ENCODE measurements at regions not wholly inside any gene's neighbourhood (a gene's known extent, or its start where the extent isn't known, plus 50 kb on each side); places are given as distances from the start of the nearest gene placed in this dataset.

GRCh38 chr3:118165413-118165812 is 869.2 kb downstream of the IGSF11 start:
- Histone ChIP-seq H3K9me3 (replicated peaks in 1 of 11) (peaks cover 0 to 3% (median 0%) of the 10 kb centered on the region in 11 experiments; a peak in 2 of 22 replicates), H3K27me3 (no peaks in the 10 kb centered on the region), H3K4me3 (no peak overlapping the region), H3K9ac (no peak overlapping the region), H3K4me2 (no peak overlapping the region), H3K27ac (no peak overlapping the region), H3K4me1 (no peaks in the 10 kb centered on the region), H3K36me3 (no peaks in the 10 kb centered on the region), H4K20me1 (no peaks in the 10 kb centered on the region)
- no peak for TF ChIP-seq Cebpa-rat (IDR thresholded peaks at IDR 0.05)

DNA sequence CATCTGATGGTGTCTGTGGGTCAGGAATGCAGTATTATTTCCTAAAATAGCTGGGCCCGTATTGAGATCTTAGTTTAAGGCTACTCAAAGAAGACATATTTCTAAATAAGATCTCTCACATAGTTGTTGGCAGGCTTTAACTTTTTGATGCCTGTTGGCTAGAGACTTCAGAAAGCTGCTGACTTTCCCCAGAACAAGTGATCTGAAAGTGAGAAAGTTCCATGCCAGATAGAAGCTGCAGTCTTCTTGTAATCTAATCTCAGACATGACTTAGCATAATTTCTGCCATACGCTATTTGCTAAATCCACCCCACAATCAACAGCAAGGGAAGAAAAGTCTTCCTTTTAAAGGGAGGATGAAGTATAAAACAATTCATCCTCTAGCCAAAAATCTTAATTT is 867.1 kb downstream of the IGSF11 start:
- Histone ChIP-seq H3K36me3 (no peaks in the 10 kb centered on the region), H3K4me3 (no peak overlapping the region), H3K27me3 (no peaks in the 10 kb centered on the region), H3K9ac (no peak overlapping the region), H3K27ac (no peak overlapping the region), H3K4me2 (no peak overlapping the region), H3K9me3 (replicated peaks in 1 of 11) (peaks cover 9 to 24% (median 19%) of the 10 kb centered on the region in 11 experiments), H4K20me1 (no peaks in the 10 kb centered on the region), H3K4me1 (no peaks in the 10 kb centered on the region)
- TF ChIP-seq Cebpa-rat (IDR thresholded peaks at IDR 0.05), result no peak

DNA sequence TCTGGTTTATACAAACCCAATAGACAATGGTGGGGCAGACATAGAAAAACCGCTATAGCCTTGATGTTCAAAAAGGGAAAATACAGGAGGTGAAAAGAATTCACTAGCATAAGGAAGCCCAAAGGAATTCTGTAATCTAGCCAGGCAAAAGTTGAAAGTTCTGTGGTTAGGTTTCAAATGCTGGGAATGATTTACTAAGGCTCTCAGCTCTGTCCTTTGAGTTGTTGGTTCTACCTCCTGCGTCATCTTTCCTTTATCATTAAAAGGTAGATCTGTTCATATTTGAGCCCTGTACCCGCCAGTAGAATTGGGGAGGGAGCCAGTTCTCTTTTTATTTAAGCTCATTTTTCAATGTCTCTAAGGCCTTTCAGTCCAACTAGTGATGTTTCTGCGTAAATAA is 866.5 kb downstream of the IGSF11 start:
- Histone ChIP-seq H3K4me3 (no peak overlapping the region), H3K4me2 (no peak overlapping the region), H3K9me3 (replicated peaks in 1 of 11) (peaks cover 9 to 26% (median 19%) of the 10 kb centered on the region in 11 experiments), H3K9ac (no peak overlapping the region), H3K27me3 (no peaks in the 10 kb centered on the region), H4K20me1 (no peaks in the 10 kb centered on the region), H3K36me3 (no peaks in the 10 kb centered on the region), H3K4me1 (no peaks in the 10 kb centered on the region), H3K27ac (no peak overlapping the region)
- TF ChIP-seq Cebpa-rat (IDR thresholded peaks at IDR 0.05), result no peak

GRCh38 chr3:118171236-118171852 is 863.3 kb downstream of the IGSF11 start:
- H3K36me3 ChIP-seq, result no peaks in the 10 kb centered on the region
- no peaks in the 10 kb centered on the region for H3K4me1 ChIP-seq
- peaks cover 9 to 26% (median 19%) of the 10 kb centered on the region in 11 experiments for H3K9me3 ChIP-seq (replicated peaks in 1 of 11)
- no peak overlapping the region for H3K4me3 ChIP-seq
- no peaks in the 10 kb centered on the region for H4K20me1 ChIP-seq
- no peaks in the 10 kb centered on the region for H3K27me3 ChIP-seq
- TF ChIP-seq Cebpa-rat (IDR thresholded peaks at IDR 0.05), result no peak
- H3K4me2 ChIP-seq, result no peak overlapping the region
- H3K9ac ChIP-seq, result no peak overlapping the region
- H3K27ac ChIP-seq, result no peak overlapping the region

- H3K27ac ChIP-seq, result no peak overlapping the region
- no peak for TF ChIP-seq Cebpa-rat (IDR thresholded peaks at IDR 0.05)
- no peaks in the 10 kb centered on the region for H3K36me3 ChIP-seq
- no peaks in the 10 kb centered on the region for H3K27me3 ChIP-seq
- no peak overlapping the region for H3K4me3 ChIP-seq
- no peaks in the 10 kb centered on the region for H3K4me1 ChIP-seq
- no peak overlapping the region for H3K9ac ChIP-seq
- H3K4me2 ChIP-seq, result no peak overlapping the region
- no peaks in the 10 kb centered on the region for H4K20me1 ChIP-seq
- no peaks in the 10 kb centered on the region for H3K9me3 ChIP-seq (replicated peaks in 1 of 11)
Measured at GRCh38 chr3:118180853-118181252, 853.8 kb downstream of the IGSF11 start.

DNA sequence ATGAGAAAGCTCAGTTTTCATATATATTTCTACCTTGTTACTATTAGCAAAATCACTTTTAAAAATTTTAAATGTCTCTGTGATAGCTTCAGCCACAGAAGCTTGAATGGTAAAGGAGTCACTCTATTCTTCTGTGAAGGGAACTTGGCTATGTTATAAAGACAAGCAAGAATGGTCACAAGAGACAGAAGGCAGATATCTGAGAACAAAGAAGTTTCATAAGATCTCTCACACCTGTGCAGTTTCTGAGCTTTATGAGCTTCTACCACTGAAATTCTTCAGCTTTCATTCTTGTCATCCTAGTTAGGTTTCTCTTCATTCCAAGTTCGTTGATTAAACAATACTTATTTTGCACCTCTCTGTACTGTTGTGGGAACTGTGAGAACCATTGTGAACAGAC is 853.4 kb downstream of the IGSF11 start:
- no peaks in the 10 kb centered on the region for H3K9me3 ChIP-seq (replicated peaks in 1 of 11)
- H3K9ac ChIP-seq, result no peak overlapping the region
- no peaks in the 10 kb centered on the region for H3K4me1 ChIP-seq
- no peaks in the 10 kb centered on the region for H3K36me3 ChIP-seq
- H3K27me3 ChIP-seq, result no peaks in the 10 kb centered on the region
- no peak overlapping the region for H3K4me3 ChIP-seq
- H3K27ac ChIP-seq, result no peak overlapping the region
- TF ChIP-seq Cebpa-rat (IDR thresholded peaks at IDR 0.05), result no peak
- H4K20me1 ChIP-seq, result no peaks in the 10 kb centered on the region
- no peak overlapping the region for H3K4me2 ChIP-seq

DNA sequence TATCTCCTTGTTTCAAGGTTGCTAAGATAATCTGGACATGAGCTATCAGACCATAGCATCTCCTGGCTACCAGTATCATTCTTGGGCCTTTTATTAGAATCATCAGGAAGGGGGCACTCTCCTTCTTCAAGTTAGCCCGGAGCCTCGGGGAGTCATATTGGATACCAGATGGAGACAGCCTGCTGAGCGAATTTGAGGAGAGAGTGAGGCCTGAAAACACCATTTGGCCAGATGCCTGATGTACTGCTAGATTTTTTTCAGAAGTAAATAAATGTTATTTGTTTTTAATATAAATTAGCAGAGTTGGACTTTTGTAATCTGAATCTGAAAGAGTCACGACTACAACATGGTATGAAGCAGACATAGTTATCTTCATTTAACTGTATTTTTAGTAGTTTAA is 848.6 kb downstream of the IGSF11 start:
- no peaks in the 10 kb centered on the region for H3K9me3 ChIP-seq (replicated peaks in 1 of 11)
- TF ChIP-seq Cebpa-rat (IDR thresholded peaks at IDR 0.05), result no peak
- no peaks in the 10 kb centered on the region for H3K4me1 ChIP-seq
- no peak overlapping the region for H3K4me2 ChIP-seq
- H3K27me3 ChIP-seq, result no peaks in the 10 kb centered on the region
- no peak overlapping the region for H3K4me3 ChIP-seq
- H4K20me1 ChIP-seq, result no peaks in the 10 kb centered on the region
- no peak overlapping the region for H3K27ac ChIP-seq
- H3K36me3 ChIP-seq, result no peaks in the 10 kb centered on the region
- no peak overlapping the region for H3K9ac ChIP-seq

GRCh38 chr3:118187221-118187620 is 847.4 kb downstream of the IGSF11 start:
- Histone ChIP-seq H3K4me2 (no peak overlapping the region), H3K27me3 (no peaks in the 10 kb centered on the region), H3K9ac (no peak overlapping the region), H3K27ac (no peak overlapping the region), H3K9me3 (replicated peaks in 1 of 11) (no peaks in the 10 kb centered on the region; a peak in 2 of 22 replicates), H3K4me1 (no peaks in the 10 kb centered on the region), H3K36me3 (no peaks in the 10 kb centered on the region), H4K20me1 (no peaks in the 10 kb centered on the region), H3K4me3 (no peak overlapping the region)
- no peak for TF ChIP-seq Cebpa-rat (IDR thresholded peaks at IDR 0.05)

DNA sequence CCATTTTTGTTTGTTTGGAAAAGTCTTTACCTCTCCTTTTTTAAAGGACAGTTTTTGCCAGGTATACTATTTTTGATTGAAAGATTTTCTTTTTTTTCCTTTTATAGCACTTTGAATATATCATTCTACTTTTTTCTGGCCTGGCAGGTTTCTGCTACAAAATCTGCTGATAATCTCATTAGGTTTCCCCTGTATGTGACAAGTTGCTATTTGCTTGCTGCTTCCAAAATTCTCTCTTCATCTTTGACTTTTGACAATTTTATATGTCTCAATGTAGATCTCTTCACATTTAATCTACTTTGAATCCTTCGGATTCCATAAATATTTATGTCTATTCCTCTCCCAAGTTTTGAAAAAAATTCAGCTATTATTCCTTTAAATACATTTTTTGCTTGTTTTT is 838.5 kb downstream of the IGSF11 start:
- H3K4me1 ChIP-seq, result no peaks in the 10 kb centered on the region
- H3K4me2 ChIP-seq, result no peak overlapping the region
- H3K4me3 ChIP-seq, result no peak overlapping the region
- peaks cover 6 to 27% (median 10%) of the 10 kb centered on the region in 11 experiments; a peak in 15 of 22 replicates for H3K9me3 ChIP-seq (replicated peaks in 1 of 11)
- H4K20me1 ChIP-seq, result no peaks in the 10 kb centered on the region
- H3K27ac ChIP-seq, result no peak overlapping the region
- no peak overlapping the region for H3K9ac ChIP-seq
- no peak for TF ChIP-seq Cebpa-rat (IDR thresholded peaks at IDR 0.05)
- no peaks in the 10 kb centered on the region for H3K27me3 ChIP-seq
- no peaks in the 10 kb centered on the region for H3K36me3 ChIP-seq

DNA sequence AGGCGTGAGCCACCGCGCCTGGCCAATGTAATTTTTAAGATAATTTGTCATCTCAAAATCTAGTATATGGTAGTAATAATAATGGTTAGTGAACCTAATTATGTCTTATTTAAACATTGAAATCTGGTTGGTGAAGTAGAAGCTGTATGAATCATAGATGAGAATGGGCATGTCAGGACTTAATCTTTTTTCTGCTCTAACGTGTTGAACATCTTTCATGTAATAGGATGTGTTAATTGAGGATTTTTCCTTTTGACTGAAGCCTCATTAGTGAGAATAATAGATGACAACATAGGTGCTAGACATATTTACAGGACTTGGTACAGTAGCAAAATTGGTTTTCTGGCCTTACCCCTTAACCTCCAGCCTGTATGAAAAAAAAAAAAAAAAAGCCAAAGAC is 835.6 kb downstream of the IGSF11 start:
- no peaks in the 10 kb centered on the region for H4K20me1 ChIP-seq
- no peak overlapping the region for H3K27ac ChIP-seq
- H3K4me3 ChIP-seq, result no peak overlapping the region
- no peaks in the 10 kb centered on the region for H3K36me3 ChIP-seq
- H3K27me3 ChIP-seq, result no peaks in the 10 kb centered on the region
- H3K9ac ChIP-seq, result no peak overlapping the region
- no peak overlapping the region for H3K4me2 ChIP-seq
- peaks cover 10 to 32% (median 18%) of the 10 kb centered on the region in 11 experiments; a peak in 16 of 22 replicates for H3K9me3 ChIP-seq (replicated peaks in 1 of 11)
- TF ChIP-seq Cebpa-rat (IDR thresholded peaks at IDR 0.05), result no peak
- H3K4me1 ChIP-seq, result no peaks in the 10 kb centered on the region
